ENCODE measurements at regions not wholly inside any gene's neighbourhood (a gene's known extent, or its start where the extent isn't known, plus 50 kb on each side); places are given as distances from the start of the nearest gene placed in this dataset.

DNA sequence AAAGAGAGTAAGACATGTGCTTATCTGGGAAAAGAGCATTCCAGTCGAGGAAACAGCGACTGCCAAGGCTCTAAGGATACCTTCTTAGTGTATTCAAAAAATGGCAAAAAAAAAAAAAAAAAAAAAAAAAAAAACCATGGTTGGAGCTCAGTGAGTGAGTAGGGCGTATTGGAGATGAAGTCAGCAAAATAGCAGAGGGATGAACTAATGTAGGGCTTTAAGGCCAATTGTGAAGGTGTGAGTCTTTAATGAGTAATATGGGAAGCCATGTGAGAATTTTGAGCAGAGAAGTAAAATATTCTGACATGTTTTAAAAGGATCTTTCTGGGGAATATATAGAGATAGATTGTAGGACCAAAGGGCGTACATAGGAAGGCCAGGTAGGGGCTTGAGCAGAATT lies 498.6 kb upstream of the ISX start:
- no peak overlapping the region for H3K27ac ChIP-seq
- no peak overlapping the region for H3K4me2 ChIP-seq (ENCODE audit: unreplicated experiment)
- H3K9me2 ChIP-seq (ENCODE audit: insufficient read depth): no peaks in the 10 kb centered on the region
- no peak overlapping the region for H3K9ac ChIP-seq
- 9 to 15% methylated on average over 4 of the region's 4 CpGs for WGBS, 2 experiments (ENCODE audit: low coverage in 1 of 2, low lambda C conversion rate in 2 of 2, missing lambda C conversion rate in 2 of 2)
- H3K4me1 ChIP-seq (ENCODE audit: insufficient read depth): no peaks in the 10 kb centered on the region
- no peaks in the 10 kb centered on the region for H3K9me3 ChIP-seq (ENCODE audit: low read depth)
- in situ Hi-C loops (cut with MboI): no loop called here
- H3K27me3 ChIP-seq (replicated peaks; ENCODE audit: insufficient read depth): no peaks in the 10 kb centered on the region
- no peak overlapping the region for H3K4me3 ChIP-seq
- H3F3A ChIP-seq (ENCODE audit: insufficient read depth): no peaks in the 10 kb centered on the region
- no peaks in the 10 kb centered on the region for H4K20me1 ChIP-seq (ENCODE audit: insufficient read depth)
- TF ChIP-seq EZH2 (IDR thresholded peaks at IDR 0.05; ENCODE audit: insufficient read depth, poor library complexity, severe bottlenecking): no peak
- TF ChIP-seq EZH2phosphoT487 (IDR thresholded peaks at IDR 0.05; ENCODE audit: insufficient read depth, low read depth): no peak
- no peak for DNase-seq
- no peaks in the 10 kb centered on the region for H3K79me2 ChIP-seq (ENCODE audit: insufficient read depth)
- H2AFZ ChIP-seq: no peak overlapping the region
- no peaks in the 10 kb centered on the region for H3K36me3 ChIP-seq (ENCODE audit: low read depth)

DNA sequence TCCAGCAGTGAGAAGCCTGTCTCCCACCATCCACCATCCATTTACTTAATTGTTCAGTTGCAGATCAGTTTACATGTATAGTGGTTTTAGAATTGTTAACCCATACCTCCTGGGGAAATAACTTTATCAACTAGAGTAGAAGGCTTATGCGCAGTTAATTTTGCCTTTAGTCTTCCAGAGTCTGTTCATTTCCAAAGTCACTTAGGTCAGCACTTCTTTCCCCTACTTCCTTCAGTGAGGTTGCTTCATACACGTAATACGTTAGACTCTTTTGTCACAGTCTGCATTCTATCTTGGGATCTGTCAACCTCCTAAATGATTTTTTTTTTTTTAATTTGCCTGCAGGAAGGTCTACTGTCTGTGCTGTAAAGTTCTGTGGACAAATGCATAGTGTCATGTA lies 495.6 kb upstream of the ISX start:
- DNase-seq: no peak
- no peaks in the 10 kb centered on the region for H3K9me3 ChIP-seq (ENCODE audit: low read depth)
- no peaks in the 10 kb centered on the region for H3K9me2 ChIP-seq (ENCODE audit: insufficient read depth)
- no peak overlapping the region for H3K27ac ChIP-seq
- H3K4me2 ChIP-seq (ENCODE audit: unreplicated experiment): no peak overlapping the region
- no peak overlapping the region for H2AFZ ChIP-seq
- no peak overlapping the region for H3K4me3 ChIP-seq
- in situ Hi-C loops (cut with MboI): no loop called here
- H3K36me3 ChIP-seq (ENCODE audit: low read depth): no peaks in the 10 kb centered on the region
- H3K79me2 ChIP-seq (ENCODE audit: insufficient read depth): no peaks in the 10 kb centered on the region
- no peaks in the 10 kb centered on the region for H4K20me1 ChIP-seq (ENCODE audit: insufficient read depth)
- H3K4me1 ChIP-seq (ENCODE audit: insufficient read depth): no peaks in the 10 kb centered on the region
- TF ChIP-seq EZH2phosphoT487 (IDR thresholded peaks at IDR 0.05; ENCODE audit: insufficient read depth, low read depth) (no peak), EZH2 (IDR thresholded peaks at IDR 0.05; ENCODE audit: insufficient read depth, poor library complexity, severe bottlenecking) (no peak)
- WGBS, 2 experiments (ENCODE audit: low coverage in 1 of 2, low lambda C conversion rate in 2 of 2, missing lambda C conversion rate in 2 of 2): 31 to 35% methylated on average over 3 of the region's 3 CpGs
- H3K9ac ChIP-seq: no peak overlapping the region
- H3F3A ChIP-seq (ENCODE audit: insufficient read depth): no peaks in the 10 kb centered on the region
- no peaks in the 10 kb centered on the region for H3K27me3 ChIP-seq (replicated peaks; ENCODE audit: insufficient read depth)

DNA sequence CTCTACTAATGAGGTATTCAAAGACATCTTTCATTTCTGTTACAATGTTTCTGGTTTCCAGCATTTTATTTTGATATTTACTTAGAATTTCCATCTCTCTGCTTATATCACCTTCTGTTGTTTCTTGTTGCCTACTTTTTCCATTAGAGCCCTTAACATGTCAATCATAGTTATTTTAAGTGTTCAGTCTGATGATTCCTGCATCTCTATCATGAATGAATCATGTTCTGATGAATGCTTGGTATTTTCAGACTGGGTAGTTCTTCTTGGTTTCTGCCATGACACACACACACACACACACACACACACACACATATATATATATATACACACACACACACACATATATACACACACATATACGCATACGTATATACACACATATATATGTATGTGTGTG lies 486.4 kb upstream of the ISX start:
- Histone ChIP-seq H2AFZ (no peak overlapping the region), H3K9me3 (ENCODE audit: low read depth) (no peaks in the 10 kb centered on the region), H3K27me3 (replicated peaks; ENCODE audit: insufficient read depth) (no peaks in the 10 kb centered on the region), H3K27ac (no peak overlapping the region), H4K20me1 (ENCODE audit: insufficient read depth) (no peaks in the 10 kb centered on the region), H3F3A (ENCODE audit: insufficient read depth) (no peaks in the 10 kb centered on the region), H3K4me1 (ENCODE audit: insufficient read depth) (no peaks in the 10 kb centered on the region), H3K9ac (no peak overlapping the region), H3K9me2 (ENCODE audit: insufficient read depth) (no peaks in the 10 kb centered on the region), H3K4me3 (no peak overlapping the region), H3K36me3 (ENCODE audit: low read depth) (no peaks in the 10 kb centered on the region), H3K79me2 (ENCODE audit: insufficient read depth) (no peaks in the 10 kb centered on the region), H3K4me2 (ENCODE audit: unreplicated experiment) (no peak overlapping the region)
- TF ChIP-seq EZH2 (IDR thresholded peaks at IDR 0.05; ENCODE audit: insufficient read depth, poor library complexity, severe bottlenecking) (no peak), EZH2phosphoT487 (IDR thresholded peaks at IDR 0.05; ENCODE audit: insufficient read depth, low read depth) (no peak)
- 87% methylated on average over 2 of the region's 2 CpGs; no CpG with 5 or more reads in 1 of the 2 experiments for WGBS, 2 experiments (ENCODE audit: low coverage in 1 of 2, low lambda C conversion rate in 2 of 2, missing lambda C conversion rate in 2 of 2)
- no peak for DNase-seq
- in situ Hi-C loops (cut with MboI): no loop called here

DNA sequence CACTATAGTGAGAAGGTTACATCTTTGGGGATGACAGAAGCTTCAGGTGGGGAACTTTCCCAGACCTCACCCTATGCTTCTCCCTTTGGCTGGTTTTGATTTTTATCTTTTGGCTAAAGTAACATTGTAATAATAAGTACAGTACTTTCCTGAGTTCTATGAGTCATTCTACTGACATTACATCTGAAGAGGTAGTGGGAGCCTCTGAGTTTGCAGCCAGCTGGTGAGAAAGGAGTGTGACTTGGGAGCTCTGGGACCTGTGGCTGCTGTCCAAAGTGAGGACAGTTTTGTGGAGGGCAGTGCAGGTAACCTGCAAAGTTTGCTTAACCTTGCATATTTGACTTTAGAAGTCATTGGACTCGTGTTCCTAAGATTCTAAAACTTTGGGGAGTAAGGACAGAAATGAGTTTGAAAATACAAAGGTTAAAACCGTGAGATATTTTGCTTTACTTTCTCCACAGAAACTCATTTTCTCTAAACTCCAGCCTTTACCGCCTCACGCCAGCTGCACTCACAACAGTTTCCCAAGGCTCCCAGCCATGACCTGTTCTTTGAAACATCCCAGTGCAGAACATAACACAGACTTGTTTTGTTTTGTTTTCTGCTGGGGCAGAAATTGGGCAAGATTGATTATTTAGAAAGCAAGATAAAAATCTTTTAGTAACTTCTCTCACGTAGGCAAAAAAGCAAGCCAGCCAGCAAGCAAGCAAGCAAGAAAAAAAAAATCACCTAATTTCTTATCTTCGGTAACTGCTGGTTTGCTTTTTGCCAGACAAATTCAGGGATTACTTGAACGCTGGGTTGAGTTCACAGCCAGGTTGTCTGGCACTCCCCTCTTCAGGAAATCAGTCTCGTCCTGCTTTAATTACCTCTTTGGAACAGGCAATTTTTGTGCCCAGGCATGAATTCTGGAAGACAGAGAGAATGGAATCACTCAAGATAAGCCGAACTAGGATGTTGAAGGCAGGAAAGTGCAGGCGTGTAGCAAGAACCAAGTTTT lies 478.3 kb upstream of the ISX start:
- 2 to 3% methylated on average over 10 of the region's 10 CpGs for WGBS, 2 experiments (ENCODE audit: low coverage in 1 of 2, low lambda C conversion rate in 2 of 2, missing lambda C conversion rate in 2 of 2)
- TF ChIP-seq EZH2phosphoT487 (IDR thresholded peaks at IDR 0.05; ENCODE audit: insufficient read depth, low read depth): no peak
- TF ChIP-seq EZH2 (IDR thresholded peaks at IDR 0.05; ENCODE audit: insufficient read depth, poor library complexity, severe bottlenecking): no peak
- DNase-seq: no peak
- Histone ChIP-seq H3K27me3 (replicated peaks; ENCODE audit: insufficient read depth) (no peaks in the 10 kb centered on the region), H3K9me2 (ENCODE audit: insufficient read depth) (no peaks in the 10 kb centered on the region), H3K4me3 (no peak overlapping the region), H3K4me1 (ENCODE audit: insufficient read depth) (no peaks in the 10 kb centered on the region), H3K36me3 (ENCODE audit: low read depth) (no peaks in the 10 kb centered on the region), H2AFZ (no peak overlapping the region), H3K27ac (no peak overlapping the region), H3K9ac (no peak overlapping the region), H3K9me3 (ENCODE audit: low read depth) (no peaks in the 10 kb centered on the region), H3K79me2 (ENCODE audit: insufficient read depth) (no peaks in the 10 kb centered on the region), H3K4me2 (ENCODE audit: unreplicated experiment) (no peak overlapping the region), H3F3A (ENCODE audit: insufficient read depth) (no peaks in the 10 kb centered on the region), H4K20me1 (ENCODE audit: insufficient read depth) (no peaks in the 10 kb centered on the region)
- in situ Hi-C loops (cut with MboI): no loop called here

Measured in GM23248 (cell line).